ENCODE measurements at regions not wholly inside any gene's neighbourhood (a gene's known extent, or its start where the extent isn't known, plus 50 kb on each side); places are given as distances from the start of the nearest gene placed in this dataset.

DNA sequence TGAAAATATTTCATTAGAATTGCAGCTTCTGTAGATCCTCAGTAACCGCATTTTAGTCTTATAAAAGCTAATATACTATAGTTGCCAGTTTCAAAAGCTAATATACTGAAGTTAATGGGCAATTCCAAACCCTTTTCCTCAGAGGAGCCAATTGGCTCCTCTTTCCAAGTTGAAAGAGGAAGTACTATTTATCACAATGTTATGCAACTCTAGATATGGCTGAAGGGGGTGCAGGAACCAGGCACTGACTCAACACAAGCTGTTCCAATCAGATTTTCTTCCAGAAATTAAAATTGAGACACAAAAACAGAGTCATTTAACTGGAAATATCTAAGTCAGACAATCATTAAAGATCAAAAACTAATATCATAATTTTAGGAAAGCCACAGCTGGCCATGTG is 258.9 kb downstream of the PCDH20 start:
- intact Hi-C loops (cut with DNase I; ENCODE audit: low total_unique reads) = no loop called here
- H3K27me3 ChIP-seq = no peaks in the 10 kb centered on the region
- H3K4me1 ChIP-seq = no peaks in the 10 kb centered on the region
- WGBS, 2 donors (ENCODE audit: low coverage in 1 of 2) = 77 to 92% methylated on average over 1 of the region's 1 CpG
- TF ChIP-seq POLR2A (IDR thresholded peaks at IDR 0.05) (no peak), EP300 (IDR thresholded peaks at IDR 0.05; ENCODE audit: low read depth) (no peak), POLR2AphosphoS5 (IDR thresholded peaks at IDR 0.05) (no peak)
- TF ChIP-seq, protein P1, sequence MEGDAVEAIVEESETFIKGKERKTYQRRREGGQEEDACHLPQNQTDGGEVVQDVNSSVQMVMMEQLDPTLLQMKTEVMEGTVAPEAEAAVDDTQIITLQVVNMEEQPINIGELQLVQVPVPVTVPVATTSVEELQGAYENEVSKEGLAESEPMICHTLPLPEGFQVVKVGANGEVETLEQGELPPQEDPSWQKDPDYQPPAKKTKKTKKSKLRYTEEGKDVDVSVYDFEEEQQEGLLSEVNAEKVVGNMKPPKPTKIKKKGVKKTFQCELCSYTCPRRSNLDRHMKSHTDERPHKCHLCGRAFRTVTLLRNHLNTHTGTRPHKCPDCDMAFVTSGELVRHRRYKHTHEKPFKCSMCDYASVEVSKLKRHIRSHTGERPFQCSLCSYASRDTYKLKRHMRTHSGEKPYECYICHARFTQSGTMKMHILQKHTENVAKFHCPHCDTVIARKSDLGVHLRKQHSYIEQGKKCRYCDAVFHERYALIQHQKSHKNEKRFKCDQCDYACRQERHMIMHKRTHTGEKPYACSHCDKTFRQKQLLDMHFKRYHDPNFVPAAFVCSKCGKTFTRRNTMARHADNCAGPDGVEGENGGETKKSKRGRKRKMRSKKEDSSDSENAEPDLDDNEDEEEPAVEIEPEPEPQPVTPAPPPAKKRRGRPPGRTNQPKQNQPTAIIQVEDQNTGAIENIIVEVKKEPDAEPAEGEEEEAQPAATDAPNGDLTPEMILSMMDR (IDR thresholded peaks at IDR 0.05) = no peak
- no peaks in the 10 kb centered on the region for H3K36me3 ChIP-seq
- no peak overlapping the region for H3K4me3 ChIP-seq
- no peak overlapping the region for H3K27ac ChIP-seq
- DNase-seq = no peak
- no peaks in the 10 kb centered on the region for H3K9me3 ChIP-seq
- in situ Hi-C loops (cut with MboI; ENCODE audit: low pct_ligation_motif_present in 1 of 4, low pct_unique_long_range_greater_than_20kb in 1 of 4, low sequenced_read_pairs in 3 of 4) = no loop called here

DNA sequence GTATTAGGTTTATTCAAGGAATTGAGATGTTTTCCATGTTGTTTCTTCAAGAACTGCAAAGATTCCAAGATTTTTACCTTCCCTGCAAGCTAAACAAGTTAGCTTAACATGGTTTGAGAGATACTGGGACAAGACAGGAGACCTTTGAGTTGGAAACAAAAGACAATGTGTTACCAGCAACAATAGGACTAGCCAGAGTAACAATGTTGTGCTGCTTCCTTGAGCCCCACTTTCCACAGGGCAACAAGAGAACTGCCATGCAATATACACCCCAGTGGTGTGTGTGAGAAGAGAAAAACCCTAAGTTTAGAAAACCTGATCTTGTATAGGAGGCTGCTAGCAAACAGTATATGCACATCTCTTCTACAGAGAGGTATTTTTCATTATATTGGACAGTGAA is 264.6 kb downstream of the PCDH20 start:
- TF ChIP-seq EP300 (IDR thresholded peaks at IDR 0.05; ENCODE audit: low read depth) (no peak), POLR2AphosphoS5 (IDR thresholded peaks at IDR 0.05) (no peak), POLR2A (IDR thresholded peaks at IDR 0.05) (no peak)
- TF ChIP-seq, protein P1 (IDR thresholded peaks at IDR 0.05) = no peak
- Histone ChIP-seq H3K4me1 (no peaks in the 10 kb centered on the region), H3K4me3 (no peak overlapping the region), H3K36me3 (no peaks in the 10 kb centered on the region), H3K9me3 (no peaks in the 10 kb centered on the region), H3K27me3 (no peaks in the 10 kb centered on the region), H3K27ac (no peak overlapping the region)
- in situ Hi-C loops (cut with MboI; ENCODE audit: low pct_ligation_motif_present in 1 of 4, low pct_unique_long_range_greater_than_20kb in 1 of 4, low sequenced_read_pairs in 3 of 4) (no loop called here), intact Hi-C loops (cut with DNase I; ENCODE audit: low total_unique reads) (no loop called here)
- DNase-seq = no peak

DNA sequence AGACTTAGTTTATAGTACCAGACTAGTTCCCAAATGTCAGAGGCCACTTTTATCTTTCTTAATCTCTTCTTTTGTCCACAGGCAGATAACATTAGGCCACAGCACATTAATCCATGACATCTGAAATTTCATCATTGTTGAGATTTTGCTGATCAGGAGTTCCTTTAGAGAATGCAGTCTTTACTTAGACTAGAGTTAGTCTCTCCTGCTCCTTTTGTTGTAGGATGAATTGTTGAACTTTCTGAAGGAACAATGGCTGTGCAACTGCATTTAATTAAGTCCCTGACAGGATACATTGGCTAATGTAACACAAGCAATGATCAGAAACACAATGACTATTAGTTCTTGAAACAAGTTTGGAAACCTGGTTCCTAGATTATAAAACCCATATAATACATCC is 266.3 kb downstream of the PCDH20 start:
- Histone ChIP-seq H3K9me3 (no peaks in the 10 kb centered on the region), H3K4me1 (no peaks in the 10 kb centered on the region), H3K4me3 (no peak overlapping the region), H3K36me3 (no peaks in the 10 kb centered on the region), H3K27ac (no peak overlapping the region), H3K27me3 (no peaks in the 10 kb centered on the region)
- no peak for DNase-seq
- in situ Hi-C loops (cut with MboI; ENCODE audit: low pct_ligation_motif_present in 1 of 4, low pct_unique_long_range_greater_than_20kb in 1 of 4, low sequenced_read_pairs in 3 of 4) (no loop called here), intact Hi-C loops (cut with DNase I; ENCODE audit: low total_unique reads) (no loop called here)
- TF ChIP-seq EP300 (IDR thresholded peaks at IDR 0.05; ENCODE audit: low read depth) = no peak
- TF ChIP-seq, protein P1 (IDR thresholded peaks at IDR 0.05) = no peak
- TF ChIP-seq POLR2AphosphoS5 (IDR thresholded peaks at IDR 0.05) = no peak
- no peak for TF ChIP-seq POLR2A (IDR thresholded peaks at IDR 0.05)

DNA sequence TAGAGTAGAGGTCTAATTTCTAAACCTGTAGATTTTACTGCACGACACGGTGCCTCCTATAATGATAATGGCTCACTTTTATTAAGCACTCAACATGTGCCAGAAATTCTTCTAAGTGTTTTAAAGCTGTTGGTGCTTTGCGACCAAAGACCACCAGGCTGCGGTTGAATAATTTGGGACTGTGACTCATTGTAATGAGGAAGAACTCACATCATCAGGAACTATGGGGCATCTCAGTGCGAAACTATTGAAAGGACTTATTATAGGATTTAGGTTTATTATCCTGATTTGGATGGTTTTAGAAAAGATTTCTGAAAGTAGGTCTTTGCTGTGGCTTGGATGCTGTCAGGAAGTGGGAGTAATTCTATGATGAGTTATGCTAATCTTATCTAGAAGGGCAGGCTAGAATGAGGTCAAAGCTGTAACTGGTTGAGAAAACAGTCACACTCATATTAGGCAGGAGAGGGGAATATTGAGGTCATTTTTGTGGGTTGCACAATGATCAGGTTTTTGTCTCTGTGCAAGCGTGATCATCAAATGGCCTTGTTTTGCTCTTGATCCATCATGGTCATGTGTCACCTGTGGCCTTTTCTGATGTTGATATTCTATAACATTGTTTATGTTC is 266.8 kb downstream of the PCDH20 start:
- no peak for DNase-seq
- Histone ChIP-seq H3K4me3 (no peak overlapping the region), H3K36me3 (no peaks in the 10 kb centered on the region), H3K27ac (no peak overlapping the region), H3K9me3 (no peaks in the 10 kb centered on the region), H3K27me3 (no peaks in the 10 kb centered on the region), H3K4me1 (no peaks in the 10 kb centered on the region)
- no peak for TF ChIP-seq EP300 (IDR thresholded peaks at IDR 0.05; ENCODE audit: low read depth)
- TF ChIP-seq, protein P1 (IDR thresholded peaks at IDR 0.05) = no peak
- no peak for TF ChIP-seq POLR2A (IDR thresholded peaks at IDR 0.05)
- TF ChIP-seq POLR2AphosphoS5 (IDR thresholded peaks at IDR 0.05) = no peak
- in situ Hi-C loops (cut with MboI; ENCODE audit: low pct_ligation_motif_present in 1 of 4, low pct_unique_long_range_greater_than_20kb in 1 of 4, low sequenced_read_pairs in 3 of 4) (no loop called here), intact Hi-C loops (cut with DNase I; ENCODE audit: low total_unique reads) (no loop called here)
- WGBS, 2 donors (ENCODE audit: low coverage in 1 of 2) = 91 to 93% methylated on average over 5 to 6 of the region's 6 CpGs

Measured in transverse colon (tissue), 4 donors.